Adrenal gland (tissue), 9 donors: ENCODE measurements at regions not wholly inside any gene's neighbourhood (a gene's known extent, or its start where the extent isn't known, plus 50 kb on each side); places are given as distances from the start of the nearest gene placed in this dataset.

Experiments
- DNase-seq, 7 donors: peaks; one replicate each; pipeline ENCODE4 v3.0.0-alpha.2; 2019 to 2020
- H3K27ac ChIP-seq, 5 donors: fragments of 200-600 bp; sonication (generic) in 4 of 5; 1 replicate in 3 of 5; 2 replicates in 2 of 5; pipeline versions ENCODE4 v1.5.1 to v1.8.0; 2016 to 2020; ENCODE audit warnings: mild to moderate bottlenecking in 1 of 5
- H3K27me3 ChIP-seq: fragments of 200-600 bp; 2 replicates; pipeline ENCODE4 v1.8.0; 2021
- H3K36me3 ChIP-seq, 2 donors: fragments of 200-600 bp; replicated peaks in 1 of 2; 1 replicate in 1 of 2; 2 replicates in 1 of 2; pipeline versions ENCODE4 v1.5.1 to v1.8.0; 2018 to 2022
- H3K4me1 ChIP-seq, 2 donors: fragments of 200-600 bp; replicated peaks in 1 of 2; 1 replicate in 1 of 2; 2 replicates in 1 of 2; pipeline versions ENCODE4 v1.5.1 to v1.8.0; 2018 to 2021
- H3K4me3 ChIP-seq, 4 donors: fragments of 200-600 bp; sonication (generic) in 3 of 4; one replicate each; pipeline ENCODE4 v1.5.1; 2016 to 2018
- H3K9me3 ChIP-seq, 3 donors: fragments of 200-600 bp; sonication (generic) in 1 of 3; replicated peaks in 1 of 3; 1 replicate in 2 of 3; 2 replicates in 1 of 3; pipeline versions ENCODE4 v1.5.1 to v1.8.0; 2016 to 2021
- POLR2A ChIP-seq, 2 donors: fragments of 450-650 bp; IDR thresholded peaks; one replicate each; pipeline ENCODE4 v1.6.1; 2017; ENCODE audit warnings: antibody characterized with exemption in 2 of 2, mild to moderate bottlenecking in 2 of 2, moderate library complexity in 1 of 2
- whole genome bisulfite sequencing, 4 donors: extraction: QIAGEN DNeasy Blood & Tissue Kit in 2 of 4; methylation state at CpG; one replicate each; pipeline versions ENCODE4 v1.1.5 to v1.1.7; 2013 to 2017; 5-methylcytosine and 5-hydroxymethylcytosine counted together
- intact Hi-C, 2 donors: fragments of 100-400 bp; cut with DNase I; formaldehyde crosslinking; loops; one replicate each; pipeline versions ENCODE4 v1.14.1 to v1.15.0; 2022 to 2023
- TF ChIP-seq, protein P1 (sequence below), 6 experiments: fragments of 450-650 bp in 4 of 6; fragments of 200-600 bp in 2 of 6; sonication (generic) in 1 of 6; IDR thresholded peaks; 1 replicate in 5 of 6; 2 replicates in 1 of 6; pipeline versions ENCODE4 v1.5.1 to v1.8.0; 2016 to 2021; ENCODE audit warnings: antibody characterized with exemption in 6 of 6, mild to moderate bottlenecking in 2 of 6, moderate library complexity in 1 of 6
- donor health status: healthy with polysubstance abuse.
- donor health status: Bipolar disorder and iron deficiency.
- donor health status: DM: yes; HTN: yes; CAD: no.
- donor health status: DM: no; HTN: no; CAD: no.
- donor health status: DM: no; HTN: no; CAD: no.

DNA sequence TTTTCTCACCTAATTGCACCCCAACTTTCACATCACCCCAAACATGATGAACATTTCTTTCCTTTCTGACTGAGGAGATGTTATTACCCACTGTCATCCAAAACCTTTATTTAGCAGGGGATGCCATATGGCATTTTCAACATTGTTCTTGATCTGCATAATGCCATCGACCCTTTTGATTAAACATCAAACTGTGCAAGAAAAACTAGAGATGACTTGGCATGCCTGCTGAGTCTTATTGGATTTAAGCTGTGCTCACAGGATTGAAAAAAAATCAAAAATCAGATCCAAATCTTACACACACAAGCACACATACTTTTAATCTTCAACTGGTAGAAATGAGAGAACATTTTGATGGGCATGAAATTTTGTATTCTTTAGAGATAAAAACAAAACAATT is 536.0 kb downstream of the TMX3 start:
- H3K9me3 ChIP-seq = no peaks in the 10 kb centered on the region
- no peak for DNase-seq
- WGBS, 4 donors = 56 to 82% (median 70%) methylated on average over 1 of the region's 1 CpG
- H3K36me3 ChIP-seq = no peaks in the 10 kb centered on the region
- H3K27ac ChIP-seq = no peak overlapping the region
- intact Hi-C loops = no loop called here
- no peak overlapping the region for H3K4me3 ChIP-seq
- no peaks in the 10 kb centered on the region for H3K4me1 ChIP-seq
- H3K27me3 ChIP-seq = no peaks in the 10 kb centered on the region
- no peak for TF ChIP-seq POLR2A (IDR thresholded peaks at IDR 0.05)
- TF ChIP-seq, protein P1, sequence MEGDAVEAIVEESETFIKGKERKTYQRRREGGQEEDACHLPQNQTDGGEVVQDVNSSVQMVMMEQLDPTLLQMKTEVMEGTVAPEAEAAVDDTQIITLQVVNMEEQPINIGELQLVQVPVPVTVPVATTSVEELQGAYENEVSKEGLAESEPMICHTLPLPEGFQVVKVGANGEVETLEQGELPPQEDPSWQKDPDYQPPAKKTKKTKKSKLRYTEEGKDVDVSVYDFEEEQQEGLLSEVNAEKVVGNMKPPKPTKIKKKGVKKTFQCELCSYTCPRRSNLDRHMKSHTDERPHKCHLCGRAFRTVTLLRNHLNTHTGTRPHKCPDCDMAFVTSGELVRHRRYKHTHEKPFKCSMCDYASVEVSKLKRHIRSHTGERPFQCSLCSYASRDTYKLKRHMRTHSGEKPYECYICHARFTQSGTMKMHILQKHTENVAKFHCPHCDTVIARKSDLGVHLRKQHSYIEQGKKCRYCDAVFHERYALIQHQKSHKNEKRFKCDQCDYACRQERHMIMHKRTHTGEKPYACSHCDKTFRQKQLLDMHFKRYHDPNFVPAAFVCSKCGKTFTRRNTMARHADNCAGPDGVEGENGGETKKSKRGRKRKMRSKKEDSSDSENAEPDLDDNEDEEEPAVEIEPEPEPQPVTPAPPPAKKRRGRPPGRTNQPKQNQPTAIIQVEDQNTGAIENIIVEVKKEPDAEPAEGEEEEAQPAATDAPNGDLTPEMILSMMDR (IDR thresholded peaks at IDR 0.05) = no peak

DNA sequence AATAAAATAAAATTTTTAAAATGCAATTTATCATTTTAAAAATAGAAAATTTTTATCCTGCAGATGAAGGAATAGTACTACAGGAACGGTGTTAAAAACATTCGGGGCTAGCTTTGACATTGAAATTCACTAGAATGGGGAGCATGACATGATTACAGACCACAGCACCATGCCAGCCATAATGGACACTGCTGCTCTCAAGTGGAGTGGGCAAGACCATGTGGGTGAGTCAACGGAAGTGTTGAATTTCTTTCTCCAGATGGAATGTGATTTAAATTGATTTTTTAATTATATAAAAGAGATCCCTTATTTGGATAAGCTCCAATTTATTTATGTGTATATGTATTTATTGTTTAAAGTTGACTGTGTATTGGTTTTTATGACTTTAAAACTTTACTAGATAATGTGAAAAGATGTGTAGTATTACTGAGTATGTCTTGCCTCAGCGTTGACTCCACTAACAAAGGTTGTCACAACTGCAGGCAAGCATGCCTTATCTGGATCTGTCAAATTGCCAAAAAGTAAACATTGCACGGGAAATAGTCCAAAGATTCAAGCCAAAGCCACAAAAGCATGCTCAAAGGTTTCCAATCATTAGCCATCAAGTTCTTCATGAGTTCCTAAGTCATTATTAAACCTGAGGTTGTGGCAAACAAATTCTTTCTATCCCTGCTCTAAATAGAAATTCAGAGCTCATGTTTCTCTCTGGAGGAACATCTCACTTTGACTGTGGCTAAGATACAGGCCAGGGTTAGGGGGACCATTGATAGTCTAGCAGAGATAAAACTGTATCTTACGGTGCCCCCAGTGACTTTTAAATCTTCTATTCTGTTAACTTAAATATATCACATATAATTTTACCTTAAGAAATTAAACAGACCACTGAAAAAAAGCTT is 536.9 kb downstream of the TMX3 start:
- Histone ChIP-seq H3K36me3 (no peaks in the 10 kb centered on the region), H3K27ac (no peak overlapping the region), H3K27me3 (no peaks in the 10 kb centered on the region), H3K4me3 (no peak overlapping the region), H3K4me1 (no peaks in the 10 kb centered on the region), H3K9me3 (no peaks in the 10 kb centered on the region)
- 54 to 61% (median 59%) methylated on average over 6 of the region's 6 CpGs for WGBS, 4 donors
- DNase-seq = no peak
- TF ChIP-seq, protein P1 (IDR thresholded peaks at IDR 0.05) = no peak
- TF ChIP-seq POLR2A (IDR thresholded peaks at IDR 0.05) = no peak
- intact Hi-C loops = no loop called here

DNA sequence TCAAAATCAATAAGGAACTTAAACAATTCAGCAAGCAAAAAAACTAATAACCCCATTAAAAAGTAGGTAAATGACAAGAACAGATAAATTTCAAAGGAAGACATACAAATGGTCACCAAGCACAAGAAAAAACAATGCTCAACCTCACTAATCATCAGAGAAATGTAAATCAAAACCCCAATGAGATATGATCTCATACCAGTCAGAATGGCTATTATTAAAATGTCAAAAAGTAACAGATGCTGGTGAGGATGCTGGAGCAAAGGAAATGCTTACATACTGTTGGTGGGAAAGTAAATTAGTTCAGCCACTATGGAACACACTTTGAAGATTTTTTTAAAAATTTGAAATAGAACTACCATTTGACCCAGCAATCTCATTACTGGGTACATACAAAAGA is 538.0 kb downstream of the TMX3 start:
- Histone ChIP-seq H3K27ac (no peak overlapping the region), H3K9me3 (no peaks in the 10 kb centered on the region), H3K27me3 (no peaks in the 10 kb centered on the region), H3K4me3 (no peak overlapping the region), H3K36me3 (no peaks in the 10 kb centered on the region), H3K4me1 (no peaks in the 10 kb centered on the region)
- intact Hi-C loops = no loop called here
- TF ChIP-seq, protein P1 (IDR thresholded peaks at IDR 0.05) = no peak
- TF ChIP-seq POLR2A (IDR thresholded peaks at IDR 0.05) = no peak
- no peak for DNase-seq

DNA sequence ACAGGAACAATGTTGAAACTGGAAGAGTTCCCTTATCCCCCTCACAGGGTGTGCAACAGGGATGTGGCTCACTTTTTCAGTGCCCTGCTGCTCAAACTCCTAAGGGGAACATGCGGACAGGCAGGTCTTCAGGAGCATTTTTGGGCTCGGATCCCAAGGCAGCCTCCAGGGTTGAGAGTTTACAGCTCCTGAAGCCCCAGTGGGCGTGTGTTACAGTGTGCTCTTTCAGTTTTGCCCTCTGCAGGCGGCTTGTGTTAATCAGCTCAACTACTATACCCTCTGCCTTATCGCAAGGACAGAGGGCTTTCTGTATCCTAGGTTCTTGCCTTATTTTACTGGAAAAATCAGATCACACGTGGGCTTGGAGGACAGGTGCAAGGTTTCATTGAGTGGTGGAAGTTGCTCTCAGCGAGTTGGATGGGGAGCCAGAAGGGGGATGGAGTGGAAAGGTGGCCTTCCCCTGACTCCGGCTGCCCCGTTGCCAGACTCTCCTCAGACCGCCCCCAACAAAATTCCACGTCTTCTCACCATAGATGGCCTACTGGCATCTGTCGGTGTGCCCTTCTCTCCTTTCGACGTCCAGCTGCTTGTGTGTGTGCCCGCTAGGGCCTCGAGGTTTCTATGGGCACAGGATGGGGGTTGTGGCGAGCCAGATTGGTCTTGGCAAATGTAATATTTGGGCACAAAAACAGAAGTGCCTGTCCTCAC is 541.9 kb downstream of the TMX3 start:
- Histone ChIP-seq H3K4me1 (no peaks in the 10 kb centered on the region), H3K36me3 (no peaks in the 10 kb centered on the region), H3K27ac (no peak overlapping the region), H3K27me3 (no peaks in the 10 kb centered on the region), H3K9me3 (no peaks in the 10 kb centered on the region), H3K4me3 (no peak overlapping the region)
- WGBS, 4 donors = 68 to 76% (median 71%) methylated on average over 14 to 17 of the region's 17 CpGs
- intact Hi-C loops = no loop called here
- no peak for DNase-seq
- TF ChIP-seq POLR2A (IDR thresholded peaks at IDR 0.05) = no peak
- TF ChIP-seq, protein P1 (IDR thresholded peaks at IDR 0.05) = no peak
